H1 (cell line): ENCODE measurements at regions not wholly inside any gene's neighbourhood (a gene's known extent, or its start where the extent isn't known, plus 50 kb on each side); places are given as distances from the start of the nearest gene placed in this dataset.

ENCODE experiments used
- ASH2L ChIP-seq: fragments of 200-600, 300-600 bp; sonication (generic); IDR thresholded peaks from one replicate; pipeline ENCODE4 v1.7.1; 2017; ENCODE audit warnings: low read length
- BACH1 ChIP-seq: IDR thresholded peaks from 2 replicates; pipeline ENCODE4 v1.6.1; 2012; ENCODE audit warnings: low read length, improper control_type of control experiment
- BRCA1 ChIP-seq: IDR thresholded peaks from 2 replicates; pipeline ENCODE4 v1.6.1; 2012; ENCODE audit warnings: low read depth, low read length, improper control_type of control experiment
- CHD2 ChIP-seq: IDR thresholded peaks from 2 replicates; pipeline ENCODE4 v1.6.1; 2012; ENCODE audit warnings: low read length, improper control_type of control experiment
- CHD7 ChIP-seq: fragments of 300-600 bp; sonication (generic); IDR thresholded peaks from 2 replicates; pipeline ENCODE4 v1.7.1; 2012; ENCODE audit warnings: low read length, moderate library complexity, mild to moderate bottlenecking, inconsistent platforms; ENCODE audit not compliant: insufficient replicate concordance
- CREB1 ChIP-seq: IDR thresholded peaks from 2 replicates; pipeline ENCODE4 v1.6.1; 2012; ENCODE audit warnings: inconsistent platforms
- JUND ChIP-seq: IDR thresholded peaks from 2 replicates; pipeline ENCODE4 v1.6.1; 2011; ENCODE audit warnings: mild to moderate bottlenecking, improper control_type of control experiment, low read length
- KDM1A ChIP-seq: fragments of 200-600, 300-600 bp; sonication (generic); IDR thresholded peaks from 2 replicates; pipeline ENCODE4 v1.7.1; 2016; ENCODE audit warnings: mild to moderate bottlenecking, low read length, borderline replicate concordance
- RAD21 ChIP-seq, 2 experiments: IDR thresholded peaks in 1 of 2; conservative IDR thresholded peaks in 1 of 2; 2 replicates each; pipeline ENCODE4 v1.6.1; 2011; ENCODE audit warnings: low read depth in 2 of 2, low read length in 2 of 2, improper control_type of control experiment in 1 of 2, inconsistent platforms in 1 of 2, mild to moderate bottlenecking in 1 of 2, moderate library complexity in 1 of 2
- RNF2 ChIP-seq: fragments of 200-900, 300-1000 bp; sonication (generic); IDR thresholded peaks from 2 replicates; pipeline ENCODE4 v1.7.1; 2016; ENCODE audit warnings: borderline replicate concordance, low read depth, mild to moderate bottlenecking, antibody characterized with exemption, low read length; ENCODE audit not compliant: poor library complexity, severe bottlenecking; ENCODE audit errors: missing control alignments
- SP1 ChIP-seq: IDR thresholded peaks from 2 replicates; pipeline ENCODE4 v1.6.1; 2011; ENCODE audit warnings: low read depth, low read length
- SRF ChIP-seq: IDR thresholded peaks from 2 replicates; pipeline ENCODE4 v1.6.1; 2011; ENCODE audit warnings: mild to moderate bottlenecking, low read depth, low read length, moderate library complexity
- TAF1 ChIP-seq: IDR thresholded peaks from 2 replicates; pipeline ENCODE4 v1.6.1; 2011; ENCODE audit warnings: mild to moderate bottlenecking, low read depth, low read length
- TEAD4 ChIP-seq: IDR thresholded peaks from 2 replicates; pipeline ENCODE4 v1.6.1; 2012; ENCODE audit warnings: low read depth, low read length, inconsistent platforms, mixed read lengths

DNA sequence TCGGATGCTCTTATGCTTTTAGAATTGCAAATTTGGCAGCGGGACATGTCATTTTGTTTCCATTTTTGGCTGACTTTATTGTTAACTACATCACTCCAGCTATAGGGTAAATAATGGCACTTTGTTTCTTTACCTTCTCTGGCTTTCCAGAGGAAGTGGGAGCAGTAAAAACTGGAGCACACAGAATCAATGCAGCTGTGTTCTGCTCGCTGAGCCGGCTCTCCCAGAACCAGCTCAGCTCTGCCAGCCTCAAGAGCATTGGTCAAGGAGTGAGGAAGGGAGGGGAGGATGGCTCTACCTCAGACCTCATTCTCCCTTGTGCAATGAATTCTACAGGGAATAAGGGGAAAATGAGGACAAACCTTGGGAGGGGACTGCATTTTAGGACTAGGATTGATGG is 50.5 kb upstream of the SPATA13 start (continued):
- TF ChIP-seq CHD7 (no peak), BACH1 (no peak), SRF (no peak), JUND (no peak), CREB1 (no peak), KDM1A (no peak), SP1 (no peak), TEAD4 (no peak), RAD21 (IDR thresholded peaks at IDR 0.05 in 1 of 2, conservative IDR thresholded peaks at IDR 0.05 in 1 of 2; ENCODE audit: low read depth in 2 of 2, low read length in 2 of 2) (no peak), CHD2 (no peak), TAF1 (no peak), RNF2 (no peak), BRCA1 (no peak), ASH2L (no peak)
